GM23338 (cell line): ENCODE measurements at regions not wholly inside any gene's neighbourhood (a gene's known extent, or its start where the extent isn't known, plus 50 kb on each side); places are given as distances from the start of the nearest gene placed in this dataset.
A peak's percentile ranks its signal among the peaks of the same experiment; 100 is the strongest.
"Not testable (repeated sequence)": the region's sequence is repeated elsewhere in the genome, so short reads cannot be mapped to it uniquely, and the experiment has no call there.

Experiments
- ATAC-seq: fragments of 200-7000 bp; cut with Tn5 transposase; 3 replicates; pipeline ENCODE4 v1.9.1; 2020
- DNase-seq: peaks from one replicate; pipeline ENCODE4 v3.0.0-alpha.2; 2015; ENCODE audit warnings: low spot score
- H2AFZ ChIP-seq: fragments of 200-600 bp; sonication (generic); 2 replicates; pipeline ENCODE4 v1.8.0; 2016; ENCODE audit warnings: antibody characterized with exemption, mild to moderate bottlenecking, moderate library complexity
- H3F3A ChIP-seq: fragments of 200-600 bp; sonication (generic); replicated peaks from 2 replicates; pipeline ENCODE4 v1.8.0; 2017; ENCODE audit warnings: antibody characterized with exemption, mixed run types, low read depth
- H3K27ac ChIP-seq: fragments of 200-600 bp; sonication (generic); 2 replicates; pipeline ENCODE4 v1.6.1; 2016; ENCODE audit warnings: low read depth
- H3K27me3 ChIP-seq: fragments of 200-600 bp; sonication (generic); 2 replicates; pipeline ENCODE4 v1.8.0; 2016; ENCODE audit warnings: mild to moderate bottlenecking, mixed run types, moderate library complexity; ENCODE audit not compliant: insufficient read depth
- H3K36me3 ChIP-seq: fragments of 200-600 bp; sonication (generic); 2 replicates; pipeline ENCODE4 v1.8.0; 2016; ENCODE audit warnings: mild to moderate bottlenecking; ENCODE audit not compliant: insufficient read depth
- H3K4me1 ChIP-seq: fragments of 200-600 bp; sonication (generic); 2 replicates; pipeline ENCODE4 v1.8.0; 2016; ENCODE audit warnings: mild to moderate bottlenecking, moderate library complexity; ENCODE audit not compliant: insufficient read depth
- H3K4me2 ChIP-seq: fragments of 200-600 bp; sonication (generic); 2 replicates; pipeline ENCODE4 v1.7.1; 2017; ENCODE audit warnings: mixed run types
- H3K4me3 ChIP-seq: fragments of 200-600 bp; sonication (generic); 2 replicates; pipeline ENCODE4 v1.6.1; 2016; ENCODE audit warnings: mixed run types
- H3K79me2 ChIP-seq: fragments of 200-600 bp; sonication (generic); replicated peaks from 2 replicates; pipeline ENCODE4 v1.8.0; 2017; ENCODE audit warnings: mild to moderate bottlenecking; ENCODE audit not compliant: insufficient read depth
- H3K9me2 ChIP-seq: fragments of 200-600 bp; sonication (generic); 2 replicates; pipeline ENCODE4 v1.8.0; 2017; ENCODE audit not compliant: insufficient read depth
- H4K20me1 ChIP-seq: fragments of 200-600 bp; sonication (generic); replicated peaks from 2 replicates; pipeline ENCODE4 v1.8.0; 2017; ENCODE audit warnings: mild to moderate bottlenecking; ENCODE audit not compliant: insufficient read depth
- H3K27ac Mint-ChIP-seq: 2 replicates; pipeline ENCODE4 v1.8.0; 2020; ENCODE audit warnings: inconsistent platforms, mild to moderate bottlenecking, moderate library complexity, mixed read lengths
- H3K27me3 Mint-ChIP-seq: 3 replicates; pipeline ENCODE4 v1.8.0; 2022; ENCODE audit warnings: low read depth, mild to moderate bottlenecking, moderate library complexity, mixed read lengths, inconsistent platforms; ENCODE audit not compliant: insufficient read depth, poor library complexity
- H3K36me3 Mint-ChIP-seq: 3 replicates; pipeline ENCODE4 v1.8.0; 2021; ENCODE audit warnings: low read depth, mild to moderate bottlenecking, inconsistent platforms, moderate library complexity, mixed read lengths
- H3K4me1 Mint-ChIP-seq: 3 replicates; pipeline ENCODE4 v1.8.0; 2020; ENCODE audit warnings: mild to moderate bottlenecking, inconsistent platforms, mixed read lengths
- H3K4me3 Mint-ChIP-seq: 3 replicates; pipeline ENCODE4 v1.8.0; 2021; ENCODE audit warnings: moderate library complexity, mild to moderate bottlenecking, inconsistent platforms, mixed read lengths
- H3K9me3 Mint-ChIP-seq: 3 replicates; pipeline ENCODE4 v1.8.0; 2020; ENCODE audit warnings: moderate library complexity, mild to moderate bottlenecking, inconsistent platforms, mixed read lengths
- CREB1 ChIP-seq: fragments of 250-450 bp; sonication (Bioruptor Pico); IDR thresholded peaks from 2 replicates; pipeline ENCODE4 v1.5.0; 2020; ENCODE audit warnings: low read depth, mild to moderate bottlenecking, moderate library complexity
- CTCF ChIP-seq, 2 experiments: fragments of 200-600 bp in 1 of 2; sonication (generic) in 1 of 2; conservative IDR thresholded peaks; 2 replicates each; pipeline versions ENCODE4 v1.5.1 to v1.6.1; 2016 to 2017; ENCODE audit warnings: antibody characterized with exemption in 2 of 2, low read depth in 2 of 2, mild to moderate bottlenecking in 2 of 2, moderate library complexity in 1 of 2
- EZH2 ChIP-seq: fragments of 200-600 bp; sonication (generic); IDR thresholded peaks from one replicate; pipeline ENCODE4 v1.8.0; 2017; ENCODE audit warnings: antibody characterized with exemption, mild to moderate bottlenecking, low read depth; ENCODE audit not compliant: unreplicated experiment
- JUNB ChIP-seq: IDR thresholded peaks from one replicate; pipeline ENCODE4 v1.6.1; 2016; ENCODE audit warnings: antibody characterized with exemption; ENCODE audit not compliant: unreplicated experiment
- NANOG ChIP-seq: IDR thresholded peaks from 2 replicates; pipeline ENCODE4 v1.6.1; 2016; ENCODE audit warnings: antibody characterized with exemption, borderline replicate concordance
- POLR2AphosphoS5 ChIP-seq: IDR thresholded peaks from 2 replicates; pipeline ENCODE4 v1.6.1; 2016; ENCODE audit warnings: antibody characterized with exemption, low read depth
- ZNF114 ChIP-seq: fragments of 250-450 bp; sonication (Bioruptor Pico); IDR thresholded peaks from 2 replicates; pipeline ENCODE4 v1.5.0; 2020; ENCODE audit warnings: mild to moderate bottlenecking, moderate library complexity
- TF ChIP-seq, protein P1 (sequence below): fragments of 250-450 bp; sonication (Bioruptor Pico); IDR thresholded peaks from 2 replicates; pipeline ENCODE4 v1.5.0; 2020; ENCODE audit warnings: mild to moderate bottlenecking, moderate library complexity
- TF ChIP-seq, protein P2 (sequence below): IDR thresholded peaks from 2 replicates; pipeline ENCODE4 v1.6.1; 2016; ENCODE audit warnings: antibody characterized with exemption
- TF ChIP-seq, protein P3 (sequence below): IDR thresholded peaks from one replicate; pipeline ENCODE4 v1.6.1; 2018; ENCODE audit warnings: antibody characterized with exemption; ENCODE audit not compliant: unreplicated experiment

GRCh38 chr4:127020831-127021230 is 611.9 kb upstream of the INTU start:
- not testable (repeated sequence) for H3K27me3 ChIP-seq, H3K27ac Mint-ChIP-seq, H3K9me2 ChIP-seq, H3K36me3 ChIP-seq, H3K27me3 Mint-ChIP-seq, H4K20me1 ChIP-seq, H3F3A ChIP-seq, H2AFZ ChIP-seq, H3K4me1 ChIP-seq, H3K79me2 ChIP-seq, ATAC-seq, H3K4me1 Mint-ChIP-seq, H3K9me3 Mint-ChIP-seq, DNase-seq, H3K4me3 ChIP-seq, H3K27ac ChIP-seq, H3K4me3 Mint-ChIP-seq, H3K4me2 ChIP-seq, H3K36me3 Mint-ChIP-seq

GRCh38 chr4:127036296-127036695 is 596.5 kb upstream of the INTU start:
- Mint-ChIP-seq H3K27me3 (no peaks in the 10 kb centered on the region), H3K9me3 (peaks cover 28% of the 10 kb centered on the region), H3K27ac (no peak overlapping the region; the same call in 1 of the 2 replicates), H3K4me3 (no peak overlapping the region), H3K36me3 (peaks cover 41% of the 10 kb centered on the region), H3K4me1 (peaks cover 7% of the 10 kb centered on the region)
- no peaks in the 10 kb centered on the region for H3K79me2 ChIP-seq
- peaks cover 15% of the 10 kb centered on the region; the same call in 1 of the 2 replicates for H3K9me2 ChIP-seq
- H3K27me3 ChIP-seq = no peaks in the 10 kb centered on the region
- no peak overlapping the region for H3K4me2 ChIP-seq
- ATAC-seq (no peak), DNase-seq (no peak)
- H2AFZ ChIP-seq = 0 out of 2 replicates have a peak overlapping the region, but pooled peaks have one; percentile 19
- H3K4me3 ChIP-seq = no peak overlapping the region
- no peaks in the 10 kb centered on the region for H4K20me1 ChIP-seq
- H3F3A ChIP-seq = no peaks in the 10 kb centered on the region
- peaks cover 7% of the 10 kb centered on the region; the same call in 1 of the 2 replicates for H3K4me1 ChIP-seq
- no peaks in the 10 kb centered on the region for H3K36me3 ChIP-seq
- no peak overlapping the region for H3K27ac ChIP-seq
- TF ChIP-seq CTCF (conservative IDR thresholded peaks at IDR 0.05; ENCODE audit: low read depth in 2 of 2) = no peak
- TF ChIP-seq, protein P1, sequence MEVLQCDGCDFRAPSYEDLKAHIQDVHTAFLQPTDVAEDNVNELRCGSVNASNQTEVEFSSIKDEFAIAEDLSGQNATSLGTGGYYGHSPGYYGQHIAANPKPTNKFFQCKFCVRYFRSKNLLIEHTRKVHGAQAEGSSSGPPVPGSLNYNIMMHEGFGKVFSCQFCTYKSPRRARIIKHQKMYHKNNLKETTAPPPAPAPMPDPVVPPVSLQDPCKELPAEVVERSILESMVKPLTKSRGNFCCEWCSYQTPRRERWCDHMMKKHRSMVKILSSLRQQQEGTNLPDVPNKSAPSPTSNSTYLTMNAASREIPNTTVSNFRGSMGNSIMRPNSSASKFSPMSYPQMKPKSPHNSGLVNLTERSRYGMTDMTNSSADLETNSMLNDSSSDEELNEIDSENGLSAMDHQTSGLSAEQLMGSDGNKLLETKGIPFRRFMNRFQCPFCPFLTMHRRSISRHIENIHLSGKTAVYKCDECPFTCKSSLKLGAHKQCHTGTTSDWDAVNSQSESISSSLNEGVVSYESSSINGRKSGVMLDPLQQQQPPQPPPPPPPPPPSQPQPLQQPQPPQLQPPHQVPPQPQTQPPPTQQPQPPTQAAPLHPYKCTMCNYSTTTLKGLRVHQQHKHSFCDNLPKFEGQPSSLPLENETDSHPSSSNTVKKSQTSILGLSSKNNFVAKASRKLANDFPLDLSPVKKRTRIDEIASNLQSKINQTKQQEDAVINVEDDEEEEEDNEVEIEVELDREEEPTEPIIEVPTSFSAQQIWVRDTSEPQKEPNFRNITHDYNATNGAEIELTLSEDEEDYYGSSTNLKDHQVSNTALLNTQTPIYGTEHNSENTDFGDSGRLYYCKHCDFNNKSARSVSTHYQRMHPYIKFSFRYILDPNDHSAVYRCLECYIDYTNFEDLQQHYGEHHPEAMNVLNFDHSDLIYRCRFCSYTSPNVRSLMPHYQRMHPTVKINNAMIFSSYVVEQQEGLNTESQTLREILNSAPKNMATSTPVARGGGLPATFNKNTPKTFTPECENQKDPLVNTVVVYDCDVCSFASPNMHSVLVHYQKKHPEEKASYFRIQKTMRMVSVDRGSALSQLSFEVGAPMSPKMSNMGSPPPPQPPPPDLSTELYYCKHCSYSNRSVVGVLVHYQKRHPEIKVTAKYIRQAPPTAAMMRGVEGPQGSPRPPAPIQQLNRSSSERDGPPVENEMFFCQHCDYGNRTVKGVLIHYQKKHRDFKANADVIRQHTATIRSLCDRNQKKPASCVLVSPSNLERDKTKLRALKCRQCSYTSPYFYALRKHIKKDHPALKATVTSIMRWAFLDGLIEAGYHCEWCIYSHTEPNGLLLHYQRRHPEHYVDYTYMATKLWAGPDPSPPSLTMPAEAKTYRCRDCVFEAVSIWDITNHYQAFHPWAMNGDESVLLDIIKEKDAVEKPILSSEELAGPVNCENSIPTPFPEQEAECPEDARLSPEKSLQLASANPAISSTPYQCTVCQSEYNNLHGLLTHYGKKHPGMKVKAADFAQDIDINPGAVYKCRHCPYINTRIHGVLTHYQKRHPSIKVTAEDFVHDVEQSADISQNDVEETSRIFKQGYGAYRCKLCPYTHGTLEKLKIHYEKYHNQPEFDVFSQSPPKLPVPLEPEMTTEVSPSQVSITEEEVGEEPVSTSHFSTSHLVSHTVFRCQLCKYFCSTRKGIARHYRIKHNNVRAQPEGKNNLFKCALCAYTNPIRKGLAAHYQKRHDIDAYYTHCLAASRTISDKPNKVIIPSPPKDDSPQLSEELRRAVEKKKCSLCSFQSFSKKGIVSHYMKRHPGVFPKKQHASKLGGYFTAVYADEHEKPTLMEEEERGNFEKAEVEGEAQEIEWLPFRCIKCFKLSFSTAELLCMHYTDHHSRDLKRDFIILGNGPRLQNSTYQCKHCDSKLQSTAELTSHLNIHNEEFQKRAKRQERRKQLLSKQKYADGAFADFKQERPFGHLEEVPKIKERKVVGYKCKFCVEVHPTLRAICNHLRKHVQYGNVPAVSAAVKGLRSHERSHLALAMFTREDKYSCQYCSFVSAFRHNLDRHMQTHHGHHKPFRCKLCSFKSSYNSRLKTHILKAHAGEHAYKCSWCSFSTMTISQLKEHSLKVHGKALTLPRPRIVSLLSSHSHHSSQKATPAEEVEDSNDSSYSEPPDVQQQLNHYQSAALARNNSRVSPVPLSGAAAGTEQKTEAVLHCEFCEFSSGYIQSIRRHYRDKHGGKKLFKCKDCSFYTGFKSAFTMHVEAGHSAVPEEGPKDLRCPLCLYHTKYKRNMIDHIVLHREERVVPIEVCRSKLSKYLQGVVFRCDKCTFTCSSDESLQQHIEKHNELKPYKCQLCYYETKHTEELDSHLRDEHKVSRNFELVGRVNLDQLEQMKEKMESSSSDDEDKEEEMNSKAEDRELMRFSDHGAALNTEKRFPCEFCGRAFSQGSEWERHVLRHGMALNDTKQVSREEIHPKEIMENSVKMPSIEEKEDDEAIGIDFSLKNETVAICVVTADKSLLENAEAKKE (CRISPR knock-in tag) = no peak
- no peak for TF ChIP-seq CREB1 (CRISPR knock-in tag)
- TF ChIP-seq, protein P2, sequence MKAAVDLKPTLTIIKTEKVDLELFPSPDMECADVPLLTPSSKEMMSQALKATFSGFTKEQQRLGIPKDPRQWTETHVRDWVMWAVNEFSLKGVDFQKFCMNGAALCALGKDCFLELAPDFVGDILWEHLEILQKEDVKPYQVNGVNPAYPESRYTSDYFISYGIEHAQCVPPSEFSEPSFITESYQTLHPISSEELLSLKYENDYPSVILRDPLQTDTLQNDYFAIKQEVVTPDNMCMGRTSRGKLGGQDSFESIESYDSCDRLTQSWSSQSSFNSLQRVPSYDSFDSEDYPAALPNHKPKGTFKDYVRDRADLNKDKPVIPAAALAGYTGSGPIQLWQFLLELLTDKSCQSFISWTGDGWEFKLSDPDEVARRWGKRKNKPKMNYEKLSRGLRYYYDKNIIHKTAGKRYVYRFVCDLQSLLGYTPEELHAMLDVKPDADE = no peak
- TF ChIP-seq EZH2 = no peak
- TF ChIP-seq JUNB = no peak
- no peak for TF ChIP-seq POLR2AphosphoS5
- TF ChIP-seq ZNF114 = no peak
- no peak for TF ChIP-seq NANOG
- TF ChIP-seq, protein P3, sequence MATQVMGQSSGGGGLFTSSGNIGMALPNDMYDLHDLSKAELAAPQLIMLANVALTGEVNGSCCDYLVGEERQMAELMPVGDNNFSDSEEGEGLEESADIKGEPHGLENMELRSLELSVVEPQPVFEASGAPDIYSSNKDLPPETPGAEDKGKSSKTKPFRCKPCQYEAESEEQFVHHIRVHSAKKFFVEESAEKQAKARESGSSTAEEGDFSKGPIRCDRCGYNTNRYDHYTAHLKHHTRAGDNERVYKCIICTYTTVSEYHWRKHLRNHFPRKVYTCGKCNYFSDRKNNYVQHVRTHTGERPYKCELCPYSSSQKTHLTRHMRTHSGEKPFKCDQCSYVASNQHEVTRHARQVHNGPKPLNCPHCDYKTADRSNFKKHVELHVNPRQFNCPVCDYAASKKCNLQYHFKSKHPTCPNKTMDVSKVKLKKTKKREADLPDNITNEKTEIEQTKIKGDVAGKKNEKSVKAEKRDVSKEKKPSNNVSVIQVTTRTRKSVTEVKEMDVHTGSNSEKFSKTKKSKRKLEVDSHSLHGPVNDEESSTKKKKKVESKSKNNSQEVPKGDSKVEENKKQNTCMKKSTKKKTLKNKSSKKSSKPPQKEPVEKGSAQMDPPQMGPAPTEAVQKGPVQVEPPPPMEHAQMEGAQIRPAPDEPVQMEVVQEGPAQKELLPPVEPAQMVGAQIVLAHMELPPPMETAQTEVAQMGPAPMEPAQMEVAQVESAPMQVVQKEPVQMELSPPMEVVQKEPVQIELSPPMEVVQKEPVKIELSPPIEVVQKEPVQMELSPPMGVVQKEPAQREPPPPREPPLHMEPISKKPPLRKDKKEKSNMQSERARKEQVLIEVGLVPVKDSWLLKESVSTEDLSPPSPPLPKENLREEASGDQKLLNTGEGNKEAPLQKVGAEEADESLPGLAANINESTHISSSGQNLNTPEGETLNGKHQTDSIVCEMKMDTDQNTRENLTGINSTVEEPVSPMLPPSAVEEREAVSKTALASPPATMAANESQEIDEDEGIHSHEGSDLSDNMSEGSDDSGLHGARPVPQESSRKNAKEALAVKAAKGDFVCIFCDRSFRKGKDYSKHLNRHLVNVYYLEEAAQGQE = no peak
